ENCODE measurements at regions not wholly inside any gene's neighbourhood (a gene's known extent, or its start where the extent isn't known, plus 50 kb on each side); places are given as distances from the start of the nearest gene placed in this dataset.

DNA sequence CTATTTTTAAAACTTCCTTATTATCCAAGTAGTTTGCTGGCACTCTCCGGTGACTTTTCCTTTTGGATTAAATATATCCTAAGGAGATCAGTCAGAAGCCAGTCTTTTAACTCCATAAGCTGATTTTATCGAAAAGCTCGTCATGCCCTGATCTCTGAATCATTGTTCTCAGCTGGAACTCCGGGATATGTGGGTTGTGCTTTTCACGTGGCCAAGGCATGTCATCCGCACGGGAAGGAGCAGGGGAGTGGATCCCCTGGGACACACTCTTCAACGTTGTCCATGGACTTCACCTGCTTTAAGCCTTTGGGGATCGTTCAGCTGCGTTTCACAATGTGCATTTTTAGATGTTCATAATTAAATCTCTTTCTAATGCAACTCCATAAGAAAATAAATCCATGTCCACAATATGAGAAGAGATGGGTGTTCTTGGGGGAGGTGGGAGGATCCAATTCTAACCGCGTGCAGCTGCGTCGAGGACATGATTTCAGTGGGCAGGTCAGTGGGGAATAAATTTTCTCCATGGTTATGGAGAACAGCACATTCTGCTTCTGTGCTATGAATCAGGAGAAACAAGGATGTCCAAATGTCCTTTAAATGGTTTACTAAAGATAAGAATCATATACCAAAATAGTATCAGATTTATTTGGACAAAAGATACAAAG, 229.5 kb upstream of the ADARB2 start:
- 70% methylated on average over 3 of the region's 14 CpGs; no CpG with 5 or more reads in 1 of the 2 experiments for WGBS, 2 experiments (ENCODE audit: extremely low coverage in 2 of 2, insufficient read length in 1 of 2)
- no TSS peak for BruUV-seq (replicated peaks)
- POLR2A ChIA-PET (ENCODE audit: unreplicated experiment) = no interaction called here
- dilution Hi-C loops (cut with HindIII; ENCODE audit: low sequenced_read_pairs, unreplicated experiment) = no loop called here
- Histone ChIP-seq H3K9ac (ENCODE audit: low read depth, low read length) (no peak overlapping the region), H2AK5ac (ENCODE audit: low read depth, low read length) (no peak overlapping the region), H3K56ac (ENCODE audit: extremely low read depth, insufficient read depth, low read length) (no peak overlapping the region), H3K9me3 (ENCODE audit: control insufficient read depth, insufficient read depth, low read length) (peaks cover 32% of the 10 kb centered on the region), H2BK20ac (ENCODE audit: low read depth, low read length) (no peak overlapping the region), H3K4ac (ENCODE audit: low read depth, low read length) (no peak overlapping the region), H3K18ac (ENCODE audit: low read depth, low read length) (no peak overlapping the region), H3K79me1 (ENCODE audit: low read depth in 1 of 2, low read length in 2 of 2) (no peaks in the 10 kb centered on the region), H2AFZ (replicated peaks; ENCODE audit: low read length, poor library complexity) (no peak overlapping the region), H4K91ac (ENCODE audit: insufficient read depth, low read depth, low read length) (no peak overlapping the region), H3K14ac (replicated peaks; ENCODE audit: low read depth, low read length) (no peak overlapping the region), H2BK15ac (ENCODE audit: low read depth, low read length) (no peak overlapping the region), H3K36me3 (ENCODE audit: control insufficient read depth, insufficient read depth, low read length) (no peaks in the 10 kb centered on the region), H3K4me1 (ENCODE audit: control insufficient read depth, insufficient read depth, low read length) (no peaks in the 10 kb centered on the region), H3K4me3 (ENCODE audit: insufficient read depth, low read depth, low read length) (no peak overlapping the region), H4K20me1 (ENCODE audit: insufficient read depth, low read length) (no peaks in the 10 kb centered on the region), H3K27ac (ENCODE audit: insufficient read depth, low read length) (no peak overlapping the region), H3K4me2 (ENCODE audit: low read depth, low read length) (no peak overlapping the region), H4K5ac (ENCODE audit: low read depth, low read length) (no peak overlapping the region), H2BK120ac (ENCODE audit: low read depth, low read length) (no peak overlapping the region), H3K27me3 (ENCODE audit: control insufficient read depth, insufficient read depth, low read length) (no peaks in the 10 kb centered on the region), H3K23ac (ENCODE audit: low read depth, low read length) (no peak overlapping the region), H4K8ac (ENCODE audit: low read depth in 2 of 2, low read length in 2 of 2) (no peak overlapping the region), H2BK5ac (ENCODE audit: low read depth, low read length, poor library complexity, severe bottlenecking) (no peak overlapping the region), H3K9me1 (ENCODE audit: insufficient read depth, low read length) (no peaks in the 10 kb centered on the region), H2AK9ac (replicated peaks; ENCODE audit: low read depth, low read length, poor library complexity) (no peak overlapping the region)
- in situ Hi-C loops (cut with MboI; ENCODE audit: low sequenced_read_pairs) = no loop called here
- CTCF ChIA-PET = no interaction called here
- TF ChIP-seq RCOR1 (IDR thresholded peaks at IDR 0.05; ENCODE audit: insufficient replicate concordance, low read length) (no peak), CHD1 (IDR thresholded peaks at IDR 0.05; ENCODE audit: low read depth, low read length) (no peak), SMC3 (IDR thresholded peaks at IDR 0.05; ENCODE audit: low read depth, low read length) (no peak), POLR2A (IDR thresholded peaks at IDR 0.05; ENCODE audit: low read depth, low read length) (no peak), USF2 (IDR thresholded peaks at IDR 0.05; ENCODE audit: low read depth, low read length) (no peak), CEBPB (IDR thresholded peaks at IDR 0.05; ENCODE audit: low read depth, low read length) (no peak), NFE2L2 (IDR thresholded peaks at IDR 0.05; ENCODE audit: low read depth, low read length) (no peak), MXI1 (IDR thresholded peaks at IDR 0.05; ENCODE audit: borderline replicate concordance, low read depth, low read length) (no peak), BHLHE40 (IDR thresholded peaks at IDR 0.05; ENCODE audit: low read depth, low read length) (no peak), RAD21 (IDR thresholded peaks at IDR 0.05; ENCODE audit: low read length) (no peak), FOS (IDR thresholded peaks at IDR 0.05; ENCODE audit: low read depth, low read length) (no peak), MAZ (IDR thresholded peaks at IDR 0.05; ENCODE audit: borderline replicate concordance, low read depth, low read length) (no peak), RFX5 (IDR thresholded peaks at IDR 0.05; ENCODE audit: low read depth, low read length) (no peak)
- TF ChIP-seq, protein P1, sequence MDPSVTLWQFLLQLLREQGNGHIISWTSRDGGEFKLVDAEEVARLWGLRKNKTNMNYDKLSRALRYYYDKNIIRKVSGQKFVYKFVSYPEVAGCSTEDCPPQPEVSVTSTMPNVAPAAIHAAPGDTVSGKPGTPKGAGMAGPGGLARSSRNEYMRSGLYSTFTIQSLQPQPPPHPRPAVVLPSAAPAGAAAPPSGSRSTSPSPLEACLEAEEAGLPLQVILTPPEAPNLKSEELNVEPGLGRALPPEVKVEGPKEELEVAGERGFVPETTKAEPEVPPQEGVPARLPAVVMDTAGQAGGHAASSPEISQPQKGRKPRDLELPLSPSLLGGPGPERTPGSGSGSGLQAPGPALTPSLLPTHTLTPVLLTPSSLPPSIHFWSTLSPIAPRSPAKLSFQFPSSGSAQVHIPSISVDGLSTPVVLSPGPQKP (IDR thresholded peaks at IDR 0.05; ENCODE audit: borderline replicate concordance, low read depth, low read length) = no peak
- TF ChIP-seq, protein P2, sequence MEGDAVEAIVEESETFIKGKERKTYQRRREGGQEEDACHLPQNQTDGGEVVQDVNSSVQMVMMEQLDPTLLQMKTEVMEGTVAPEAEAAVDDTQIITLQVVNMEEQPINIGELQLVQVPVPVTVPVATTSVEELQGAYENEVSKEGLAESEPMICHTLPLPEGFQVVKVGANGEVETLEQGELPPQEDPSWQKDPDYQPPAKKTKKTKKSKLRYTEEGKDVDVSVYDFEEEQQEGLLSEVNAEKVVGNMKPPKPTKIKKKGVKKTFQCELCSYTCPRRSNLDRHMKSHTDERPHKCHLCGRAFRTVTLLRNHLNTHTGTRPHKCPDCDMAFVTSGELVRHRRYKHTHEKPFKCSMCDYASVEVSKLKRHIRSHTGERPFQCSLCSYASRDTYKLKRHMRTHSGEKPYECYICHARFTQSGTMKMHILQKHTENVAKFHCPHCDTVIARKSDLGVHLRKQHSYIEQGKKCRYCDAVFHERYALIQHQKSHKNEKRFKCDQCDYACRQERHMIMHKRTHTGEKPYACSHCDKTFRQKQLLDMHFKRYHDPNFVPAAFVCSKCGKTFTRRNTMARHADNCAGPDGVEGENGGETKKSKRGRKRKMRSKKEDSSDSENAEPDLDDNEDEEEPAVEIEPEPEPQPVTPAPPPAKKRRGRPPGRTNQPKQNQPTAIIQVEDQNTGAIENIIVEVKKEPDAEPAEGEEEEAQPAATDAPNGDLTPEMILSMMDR (conservative IDR thresholded peaks at IDR 0.05; ENCODE audit: low read depth, low read length) = no peak
- intact Hi-C loops (cut with micrococcal nuclease) = no loop called here
- ATAC-seq (ENCODE audit: low read depth) (no peak), DNase-seq (no peak)
